Stromal cell of bone marrow (primary cell): ENCODE measurements at regions not wholly inside any gene's neighbourhood (a gene's known extent, or its start where the extent isn't known, plus 50 kb on each side); places are given as distances from the start of the nearest gene placed in this dataset.
"Not testable (repeated sequence)": the region's sequence is repeated elsewhere in the genome, so short reads cannot be mapped to it uniquely, and the experiment has no call there.

Source experiments
- DNase-seq: peaks from one replicate; pipeline ENCODE4 v3.0.0-alpha.2; 2012; ENCODE audit warnings: low read depth

GRCh38 chr13:87736849-87737385, 65.7 kb downstream of the SLITRK5 start:
- no peak for DNase-seq

GRCh38 chr13:87754097-87754496, 82.9 kb downstream of the SLITRK5 start:
- no peak for DNase-seq

- no peak for DNase-seq
Measured at GRCh38 chr13:87769445-87769844, 98.3 kb downstream of the SLITRK5 start.

GRCh38 chr13:87777387-87777786, 106.2 kb downstream of the SLITRK5 start:
- no peak for DNase-seq

- no peak for DNase-seq
Measured at GRCh38 chr13:87778128-87778527, 107.0 kb downstream of the SLITRK5 start.

GRCh38 chr13:87779426-87779825, 108.3 kb downstream of the SLITRK5 start:
- DNase-seq = no peak

GRCh38 chr13:87783366-87783765, 112.2 kb downstream of the SLITRK5 start:
- no peak for DNase-seq

- DNase-seq = no peak
Measured at GRCh38 chr13:87788363-87788762, 117.2 kb downstream of the SLITRK5 start.

- no peak for DNase-seq
Measured at GRCh38 chr13:87792878-87793277, 121.7 kb downstream of the SLITRK5 start.

- no peak for DNase-seq
Measured at GRCh38 chr13:87798536-87798935, 127.4 kb downstream of the SLITRK5 start.

- DNase-seq = no peak
Measured at GRCh38 chr13:87810391-87810801, 139.2 kb downstream of the SLITRK5 start.

- DNase-seq = no peak
Measured at GRCh38 chr13:87810920-87811344, 139.8 kb downstream of the SLITRK5 start.

- DNase-seq = no peak
Measured at GRCh38 chr13:87814403-87814802, 143.2 kb downstream of the SLITRK5 start.

- DNase-seq = no peak
Measured at GRCh38 chr13:87820241-87820640, 149.1 kb downstream of the SLITRK5 start.

- no peak for DNase-seq
Measured at GRCh38 chr13:87821512-87821911, 150.3 kb downstream of the SLITRK5 start.

GRCh38 chr13:87826301-87826700, 155.1 kb downstream of the SLITRK5 start:
- DNase-seq = not testable (repeated sequence)

GRCh38 chr13:87827479-87827878, 156.3 kb downstream of the SLITRK5 start:
- no peak for DNase-seq

GRCh38 chr13:87837522-87837921, 166.4 kb downstream of the SLITRK5 start:
- no peak for DNase-seq

- no peak for DNase-seq
Measured at GRCh38 chr13:87837946-87838345, 166.8 kb downstream of the SLITRK5 start.

- DNase-seq = no peak
Measured at GRCh38 chr13:87851410-87851809, 180.2 kb downstream of the SLITRK5 start.

GRCh38 chr13:87855553-87855952, 184.4 kb downstream of the SLITRK5 start:
- DNase-seq = no peak

GRCh38 chr13:87859261-87859660, 188.1 kb downstream of the SLITRK5 start:
- no peak for DNase-seq

- DNase-seq = no peak
Measured at GRCh38 chr13:87867426-87867825, 196.3 kb downstream of the SLITRK5 start.

- no peak for DNase-seq
Measured at GRCh38 chr13:87868731-87869130, 197.6 kb downstream of the SLITRK5 start.

GRCh38 chr13:87872813-87873212, 201.6 kb downstream of the SLITRK5 start:
- DNase-seq = no peak
